GM18505 (cell line): ENCODE measurements at regions not wholly inside any gene's neighbourhood (a gene's known extent, or its start where the extent isn't known, plus 50 kb on each side); places are given as distances from the start of the nearest gene placed in this dataset.
"Not testable (repeated sequence)": the region's sequence is repeated elsewhere in the genome, so short reads cannot be mapped to it uniquely, and the experiment has no call there.

Experiments used
- ATAC-seq: cut with Tn5 transposase; IDR thresholded peaks from one replicate; pipeline ENCODE4 v1.9.1; 2021; ENCODE audit not compliant: unreplicated experiment
- POLR2A ChIP-seq: IDR thresholded peaks from 4 replicates; pipeline ENCODE4 v1.6.1; 2011; ENCODE audit warnings: borderline replicate concordance; ENCODE audit not compliant: insufficient read depth, insufficient read length; ENCODE audit errors: extremely low read depth

DNA sequence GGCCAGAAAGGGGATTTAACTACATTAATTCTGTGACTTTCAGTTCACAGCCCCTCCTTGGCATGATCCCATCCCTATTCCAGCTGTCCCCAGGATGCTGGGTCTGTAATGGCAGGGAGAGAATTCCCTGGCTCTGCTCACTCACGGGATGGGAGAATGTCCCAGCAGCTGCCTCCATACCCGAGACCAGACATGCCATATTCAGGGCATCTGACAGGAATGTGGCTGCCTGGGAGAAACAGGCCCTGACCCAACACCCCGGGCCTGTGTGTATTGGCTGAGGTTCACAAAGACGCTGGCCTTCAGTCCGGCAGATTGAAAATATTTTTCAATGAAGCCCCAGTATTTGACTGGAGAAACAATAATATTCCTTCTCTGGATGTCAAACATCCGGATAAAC lies 83.6 kb upstream of the SMAD3 start:
- no peak for ATAC-seq
- no peak for TF ChIP-seq POLR2A

DNA sequence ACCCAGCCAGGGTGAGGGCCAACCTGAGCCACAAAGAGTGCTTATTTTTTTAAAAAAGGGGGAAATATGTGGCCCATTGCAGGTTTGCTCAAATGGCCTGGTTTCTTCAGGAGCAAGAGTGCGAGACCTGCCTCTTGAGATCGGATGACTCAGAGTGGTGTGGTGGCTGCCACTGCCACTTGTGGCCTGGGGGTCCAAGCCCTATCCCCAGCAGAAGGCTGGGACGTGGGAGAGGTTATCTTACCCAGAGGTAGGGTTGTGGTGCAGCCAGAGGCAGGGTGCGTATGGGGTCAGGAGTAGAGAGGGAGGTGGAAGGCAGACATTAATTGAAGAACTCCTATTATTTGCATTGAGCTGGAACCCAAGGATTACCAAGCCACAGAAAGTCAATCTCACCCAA lies 83.2 kb upstream of the SMAD3 start:
- no peak for TF ChIP-seq POLR2A

DNA sequence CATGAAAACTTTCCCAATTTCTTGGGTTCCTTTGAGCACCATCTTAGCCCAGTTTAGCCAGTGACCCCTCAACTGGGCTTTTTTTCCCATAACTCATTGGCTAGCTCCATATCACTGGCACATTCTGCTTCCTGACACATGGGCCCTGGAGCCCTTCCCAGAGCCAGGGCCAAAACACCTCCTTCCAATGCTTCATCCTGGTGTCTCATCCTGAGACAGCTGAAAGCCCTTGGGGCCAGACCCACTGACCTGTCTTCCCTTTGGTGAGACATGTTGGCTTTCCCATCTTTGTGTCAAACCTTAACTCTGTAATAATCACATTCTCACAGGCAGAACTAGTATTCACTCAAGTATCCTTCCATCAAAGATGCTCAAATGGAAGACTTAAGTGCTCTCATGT lies 82.6 kb upstream of the SMAD3 start:
- no peak for TF ChIP-seq POLR2A

More for the DNA sequence above, 83.2 kb upstream of the SMAD3 start:
- ATAC-seq = no peak

DNA sequence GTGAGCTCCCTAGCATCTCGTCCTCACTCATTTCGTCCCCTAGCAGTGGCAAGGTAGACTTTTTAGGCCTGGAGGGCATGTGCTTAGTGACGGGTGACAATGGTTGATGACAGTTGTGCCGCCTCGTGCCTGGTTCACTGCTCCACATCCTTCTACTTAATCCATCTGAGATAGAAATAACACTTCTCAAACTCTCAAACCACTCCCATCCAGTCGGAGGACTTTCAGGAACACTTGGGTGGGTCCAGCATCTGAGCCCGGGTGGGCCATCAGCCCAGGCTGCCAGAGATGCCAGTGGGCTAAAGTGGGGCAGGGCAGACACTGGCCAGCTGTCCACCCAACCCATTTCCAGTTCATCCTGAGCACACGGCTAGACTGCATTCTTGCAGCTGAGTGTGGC lies 79.7 kb upstream of the SMAD3 start:
- no peak for ATAC-seq

More for the DNA sequence above, 82.6 kb upstream of the SMAD3 start:
- ATAC-seq = no peak

DNA sequence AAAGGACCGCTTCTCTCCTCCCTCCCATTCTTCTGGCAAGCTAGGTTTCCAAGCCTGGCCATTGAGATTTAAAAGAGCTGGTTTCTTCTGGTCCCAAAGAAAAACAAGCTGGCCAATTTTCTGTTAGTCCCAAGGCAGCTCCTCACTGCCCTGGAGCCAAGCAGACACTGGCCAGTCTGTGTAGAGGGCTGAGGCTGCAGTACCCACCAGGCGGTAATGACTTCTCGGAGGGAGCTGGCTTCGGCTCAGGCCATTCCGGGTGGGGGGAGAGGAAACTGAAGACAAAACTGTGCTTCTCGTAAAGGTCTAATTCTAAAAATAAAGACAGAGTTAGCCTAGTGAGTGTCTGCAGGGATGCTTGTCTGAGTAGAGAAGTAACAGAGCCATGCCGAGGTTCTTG lies 78.5 kb upstream of the SMAD3 start:
- no peak for ATAC-seq

More for the DNA sequence above, 79.7 kb upstream of the SMAD3 start:
- no peak for TF ChIP-seq POLR2A

DNA sequence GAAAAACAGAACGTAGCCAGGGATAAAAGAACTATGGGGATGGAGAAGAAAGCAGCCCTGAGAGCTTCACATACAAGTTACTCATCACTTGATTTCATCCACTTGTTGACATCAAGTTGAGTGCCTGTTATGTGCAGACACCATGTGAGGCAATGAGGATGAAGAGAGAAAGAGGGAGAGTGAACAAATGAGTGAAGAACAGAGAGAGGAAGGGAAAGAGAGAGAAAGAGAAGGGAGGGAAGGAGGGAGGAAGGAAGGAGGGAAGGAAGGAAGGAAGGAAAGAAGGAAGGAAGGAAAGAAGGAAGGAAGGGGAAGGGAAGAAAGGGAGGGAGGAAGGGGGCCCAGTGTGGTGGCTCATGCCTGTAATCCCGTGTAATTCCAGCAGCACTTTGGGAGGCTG lies 72.3 kb upstream of the SMAD3 start:
- TF ChIP-seq POLR2A = no peak
- no peak for ATAC-seq

More for the DNA sequence above, 78.5 kb upstream of the SMAD3 start:
- no peak for TF ChIP-seq POLR2A

DNA sequence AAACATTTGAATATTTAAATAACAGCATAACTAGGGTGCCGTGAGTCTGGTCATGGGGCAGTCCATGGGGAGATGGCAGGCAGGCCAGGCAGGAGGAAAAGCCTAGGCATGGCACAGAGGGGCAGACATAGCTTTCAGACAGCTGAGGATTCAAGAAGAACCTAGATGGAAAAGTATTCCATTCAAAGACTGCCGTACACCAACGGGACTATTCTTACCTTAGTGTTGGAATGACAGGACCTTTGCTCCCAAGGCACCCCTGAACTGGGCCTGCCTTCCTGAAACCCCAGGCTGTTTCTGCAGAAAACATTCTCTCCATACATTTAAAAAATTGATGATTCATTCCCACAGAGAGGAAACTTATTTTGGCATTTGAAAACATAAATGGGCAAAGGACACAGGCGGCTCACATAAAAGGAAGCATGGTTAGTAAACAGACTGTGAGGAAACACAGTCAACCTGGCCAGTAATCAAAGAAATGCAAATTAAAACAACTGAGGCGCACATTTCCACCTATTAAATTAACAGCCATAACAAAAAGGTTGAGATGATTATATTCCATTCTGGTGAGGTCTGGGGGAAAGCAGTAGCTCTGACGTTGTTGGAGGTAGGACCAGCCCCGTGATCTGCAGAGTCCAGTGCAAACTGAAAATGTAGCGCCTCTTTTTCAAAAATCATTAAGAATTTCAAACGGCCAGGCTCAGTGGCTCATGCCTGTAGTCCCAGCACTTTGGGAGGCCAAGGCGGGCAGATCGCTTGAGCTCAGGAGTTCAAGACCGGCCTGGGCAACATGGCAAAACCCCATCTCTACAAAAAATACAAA lies 71.3 kb upstream of the SMAD3 start:
- TF ChIP-seq POLR2A = no peak
- ATAC-seq = no peak

DNA sequence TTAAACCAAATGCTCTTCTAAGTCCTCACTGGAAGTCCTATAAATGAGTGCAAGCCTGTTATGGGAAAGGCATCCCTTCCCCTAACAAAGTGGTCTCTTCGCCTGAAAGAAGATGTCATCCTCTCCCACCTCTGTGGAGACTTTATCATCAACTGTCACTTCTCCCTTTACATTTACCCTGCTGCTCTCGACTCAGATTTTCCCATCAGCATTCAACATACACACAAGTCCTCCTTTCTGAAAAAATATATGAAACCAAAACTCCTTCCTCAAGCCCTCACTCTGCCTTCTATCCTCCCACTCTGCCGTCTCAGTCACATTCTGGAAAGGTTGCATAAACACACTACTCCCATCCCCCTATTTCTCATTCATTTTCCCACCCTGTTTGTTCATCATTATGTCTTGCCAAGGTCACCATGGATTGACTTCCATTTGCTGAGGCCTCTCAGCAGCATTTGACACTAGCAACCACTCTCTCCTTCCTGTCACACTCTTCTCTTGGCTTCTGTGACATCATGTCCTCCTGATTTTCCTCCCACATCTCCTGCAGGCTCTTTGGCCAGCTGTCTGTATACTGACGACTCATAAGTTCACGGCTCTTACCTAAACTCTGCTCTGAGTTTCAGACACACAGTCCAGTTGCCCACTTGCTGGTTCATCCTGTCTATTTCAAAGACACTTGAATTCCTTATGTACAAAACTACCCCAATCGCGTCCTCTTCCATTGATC lies 70.3 kb upstream of the SMAD3 start:
- TF ChIP-seq POLR2A = no peak
- ATAC-seq = no peak

DNA sequence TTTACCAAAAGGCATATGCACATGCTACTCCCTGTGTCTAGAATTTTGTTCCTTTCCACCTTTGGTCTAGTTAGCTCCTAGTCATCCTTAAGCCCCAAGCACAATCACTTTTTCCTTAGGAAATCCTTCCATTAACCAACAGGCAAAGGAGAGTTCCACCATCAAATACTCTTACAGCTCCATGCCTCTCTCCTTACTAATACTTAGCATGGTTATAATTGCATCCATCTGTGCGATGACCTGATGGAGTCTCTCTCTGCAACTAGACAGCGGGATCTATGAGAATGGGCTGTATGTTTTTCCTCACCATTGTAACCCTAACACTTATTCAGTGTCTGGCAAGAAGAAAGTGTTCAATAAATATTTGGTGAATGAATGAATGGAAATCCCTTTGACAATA lies 69.3 kb upstream of the SMAD3 start:
- no peak for TF ChIP-seq POLR2A
- no peak for ATAC-seq

DNA sequence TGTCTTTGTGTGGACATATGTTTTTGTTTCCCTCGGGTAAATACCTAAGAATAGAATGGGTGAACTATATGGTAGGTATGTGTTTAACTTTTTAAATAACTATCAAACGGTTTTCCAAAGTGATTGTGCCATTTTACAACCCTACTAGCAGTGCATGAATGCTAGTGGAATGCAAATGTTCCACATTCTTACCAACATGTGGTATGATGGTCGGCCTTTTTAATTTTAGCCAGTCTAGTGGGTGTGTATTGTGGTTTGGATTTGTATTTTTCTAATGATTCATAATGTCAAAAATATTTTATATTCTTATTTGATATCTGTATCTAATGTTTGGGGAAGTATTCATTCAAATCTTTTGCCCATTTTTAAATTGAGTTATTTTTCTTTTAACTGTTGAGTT lies 68.2 kb upstream of the SMAD3 start:
- ATAC-seq = no peak

DNA sequence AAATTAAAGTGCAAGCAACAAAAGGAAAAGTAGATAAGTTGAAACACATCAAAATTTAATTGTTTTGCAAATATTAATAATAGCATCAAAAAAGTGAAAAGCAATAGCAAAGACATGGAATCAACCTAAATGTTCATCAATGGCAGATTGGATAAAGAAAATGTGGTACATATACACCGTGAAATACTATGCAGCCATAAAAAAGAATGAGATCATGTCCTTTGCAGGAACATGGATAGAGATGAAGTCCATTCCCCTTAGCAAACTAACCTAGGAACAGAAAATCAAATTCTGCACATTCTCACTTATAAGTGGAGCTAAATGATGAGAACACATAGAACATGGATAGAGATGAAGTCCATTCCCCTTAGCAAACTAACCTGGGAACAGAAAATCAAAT lies 67.2 kb upstream of the SMAD3 start:
- ATAC-seq = not testable (repeated sequence)

More for the DNA sequence above, 68.2 kb upstream of the SMAD3 start:
- TF ChIP-seq POLR2A = no peak

DNA sequence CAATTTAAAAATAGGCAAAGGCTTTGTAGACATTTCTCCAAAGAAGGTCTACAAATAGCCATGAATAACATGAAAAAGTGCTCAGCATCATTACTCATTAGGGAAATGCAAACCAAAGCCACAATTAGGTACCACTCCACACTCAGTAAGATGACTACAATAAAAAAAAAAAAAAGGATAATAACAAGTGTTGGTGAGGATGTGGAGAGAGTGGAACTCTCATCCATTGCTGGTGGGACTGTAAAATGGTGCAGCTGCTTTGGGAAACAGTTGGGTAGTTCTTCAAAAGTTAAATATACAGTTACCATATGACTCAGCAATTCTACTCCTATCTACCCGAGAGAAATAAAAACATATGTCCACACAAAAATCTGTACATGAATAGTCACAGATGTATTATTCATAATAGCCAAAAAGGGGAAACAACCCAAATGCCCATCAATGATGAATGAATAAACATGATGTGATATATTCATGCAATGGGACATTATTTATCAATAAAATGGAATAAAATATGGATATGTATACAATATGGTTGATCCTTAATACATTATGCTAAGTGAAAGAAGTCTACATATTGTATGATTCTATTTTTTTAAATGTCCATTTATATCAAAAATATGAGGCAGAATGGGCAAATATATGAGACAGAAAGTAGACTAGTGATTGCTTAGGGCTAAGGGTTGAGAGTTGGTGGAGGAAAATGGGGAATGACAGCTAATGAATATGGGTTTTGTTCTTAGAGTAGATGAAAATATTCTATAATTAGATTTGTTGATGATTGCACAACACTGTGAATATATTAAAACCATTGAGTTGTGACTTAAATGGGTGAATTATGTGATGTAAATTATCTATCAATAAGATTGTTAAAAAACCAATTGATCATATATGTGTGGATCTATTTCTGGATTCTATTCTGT lies 66.1 kb upstream of the SMAD3 start:
- ATAC-seq = no peak

DNA sequence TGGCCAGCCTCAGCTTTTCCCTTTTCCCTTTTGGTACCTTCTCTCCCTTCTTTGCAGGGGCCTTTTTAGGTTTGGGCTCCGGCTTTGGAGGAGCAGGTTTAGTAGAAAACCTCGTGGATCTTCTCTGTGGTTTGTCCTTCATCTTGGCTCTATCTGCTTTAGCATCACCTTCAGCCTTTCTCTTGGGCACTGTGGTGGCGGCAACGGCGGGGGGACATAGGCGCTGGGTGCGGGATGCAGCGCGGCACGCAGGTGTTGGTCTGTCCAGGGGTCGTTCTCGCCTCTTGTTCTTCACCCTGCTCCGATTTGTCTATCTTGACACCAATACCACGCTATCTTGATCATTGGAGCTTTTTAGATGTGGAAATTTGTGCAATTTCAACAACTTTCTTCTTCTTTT lies 64.5 kb upstream of the SMAD3 start:
- no peak for ATAC-seq

More for the DNA sequence above, 66.1 kb upstream of the SMAD3 start:
- TF ChIP-seq POLR2A = no peak

More for the DNA sequence above, 64.5 kb upstream of the SMAD3 start:
- TF ChIP-seq POLR2A = no peak
